Breast epithelium (tissue), 3 donors: ENCODE measurements at regions not wholly inside any gene's neighbourhood (a gene's known extent, or its start where the extent isn't known, plus 50 kb on each side); places are given as distances from the start of the nearest gene placed in this dataset.
"Not testable (repeated sequence)": the region's sequence is repeated elsewhere in the genome, so short reads cannot be mapped to it uniquely, and the experiment has no call there.

Experiments used
- POLR2A ChIP-seq: fragments of 450-650 bp; IDR thresholded peaks from one replicate; pipeline ENCODE4 v1.6.1; 2016; ENCODE audit warnings: antibody characterized with exemption, mild to moderate bottlenecking, moderate library complexity
- POLR2AphosphoS5 ChIP-seq, 3 donors: sonication (generic); formaldehyde crosslinking; IDR thresholded peaks; one replicate each; pipeline ENCODE4 v1.6.1; 2017; ENCODE audit warnings: antibody characterized with exemption in 3 of 3

DNA sequence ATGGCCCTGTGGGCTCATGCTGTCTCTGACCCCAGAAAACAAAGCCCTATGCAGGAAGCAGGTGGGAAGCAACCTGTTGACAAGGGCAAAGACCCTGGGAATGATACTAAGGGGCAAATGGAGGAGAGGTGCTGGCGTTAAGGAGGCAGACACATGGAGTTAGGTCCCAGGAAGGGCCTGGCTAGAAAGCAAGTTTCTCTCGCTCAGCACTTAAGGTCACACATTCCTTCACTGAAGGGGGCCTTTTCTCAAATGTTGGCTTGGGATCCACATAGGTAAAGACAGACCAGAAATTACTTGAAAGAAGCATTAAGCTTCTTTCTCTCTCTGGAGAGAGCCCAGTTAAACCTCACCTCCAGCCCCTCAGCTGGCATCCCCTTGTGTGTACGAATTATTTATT lies 155.7 kb downstream of the ADRA2C start:
- not testable (repeated sequence) for TF ChIP-seq POLR2A; POLR2AphosphoS5 (IDR thresholded peaks at IDR 0.05)
